SK-N-MC (cell line): ENCODE measurements at regions not wholly inside any gene's neighbourhood (a gene's known extent, or its start where the extent isn't known, plus 50 kb on each side); places are given as distances from the start of the nearest gene placed in this dataset.

Experiments
- EZH2 ChIP-seq: fragments of 200-600 bp; sonication (generic); IDR thresholded peaks from one replicate; pipeline ENCODE4 v1.6.1; 2017; ENCODE audit warnings: antibody characterized with exemption
- FOXP2 ChIP-seq: optimal IDR thresholded peaks from 2 replicates; pipeline ENCODE3; 2011; ENCODE audit warnings: mild to moderate bottlenecking, moderate library complexity; ENCODE audit not compliant: insufficient read depth; ENCODE audit errors: extremely low read length, control extremely low read depth
- POLR2AphosphoS5 ChIP-seq: IDR thresholded peaks from 2 replicates; pipeline ENCODE4 v1.6.1; 2012; ENCODE audit warnings: mild to moderate bottlenecking, low read depth, low read length, borderline replicate concordance

DNA sequence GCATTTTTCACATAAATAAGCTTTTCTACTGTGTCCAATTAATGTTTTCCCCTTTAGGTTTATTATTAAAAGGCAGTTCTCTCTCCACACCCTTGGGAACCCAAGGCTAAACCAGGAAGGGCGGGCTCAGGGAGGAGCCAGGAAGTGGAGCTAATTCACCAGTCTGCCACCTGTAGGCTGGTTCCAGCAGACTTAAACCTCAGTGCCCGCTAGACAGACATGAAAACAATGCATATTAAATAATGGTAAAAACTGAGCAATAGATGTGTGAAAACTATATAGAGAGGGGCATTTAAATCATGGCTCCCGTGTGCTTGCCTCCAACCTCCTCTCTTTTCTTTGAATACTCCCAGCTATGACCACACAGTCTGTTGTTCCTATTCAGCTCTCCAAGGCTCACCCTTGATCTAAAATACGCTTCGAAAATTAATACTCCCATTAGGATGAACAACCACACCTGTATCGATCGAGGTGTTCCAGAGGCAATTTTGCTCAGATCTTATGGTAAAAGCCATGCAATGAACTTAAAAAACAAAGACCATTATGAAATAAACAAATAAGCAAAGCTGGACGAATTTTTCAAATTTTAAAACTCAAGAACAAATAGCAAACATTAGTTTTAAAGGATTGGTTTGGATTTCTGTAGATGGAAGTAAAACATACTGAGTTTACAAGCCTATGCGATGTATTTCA lies 253.3 kb downstream of the TJP1 start:
- no peak for TF ChIP-seq POLR2AphosphoS5
- no peak for TF ChIP-seq FOXP2
- no peak for TF ChIP-seq EZH2
